SK-N-SH (cell line): ENCODE measurements at regions not wholly inside any gene's neighbourhood (a gene's known extent, or its start where the extent isn't known, plus 50 kb on each side); places are given as distances from the start of the nearest gene placed in this dataset.

Experiments
- CTCF ChIA-PET: fragments of 300-600, 350-600 bp; formaldehyde crosslinking; extraction: SDS; loops from one replicate; lab custom pipeline; 2021; lab: Yijun Ruan, JAX
- POLR2A ChIA-PET: fragments of 350-600 bp; sonication (Branson Sonifier 250); formaldehyde crosslinking; extraction: SDS; loops from one replicate; lab custom pipeline; 2020; ENCODE audit warnings: antibody characterized with exemption, inconsistent platforms; lab: Yijun Ruan, JAX
- DNase-seq: peaks from one replicate; pipeline ENCODE4 v3.0.0; 2012
- H2AFZ ChIP-seq: fragments of 200-600 bp; sonication (generic); 2 replicates; pipeline ENCODE4 v1.8.1; 2016; ENCODE audit warnings: antibody characterized with exemption, mild to moderate bottlenecking, low read depth
- H3F3A ChIP-seq: fragments of 200-600 bp; sonication (generic); replicated peaks from 2 replicates; pipeline ENCODE3; 2016; ENCODE audit warnings: antibody characterized with exemption, mild to moderate bottlenecking; ENCODE audit not compliant: insufficient read depth
- H3K27ac ChIP-seq, 2 experiments: fragments of 200-500 bp in 1 of 2; fragments of 200-600 bp in 1 of 2; sonication (Bioruptor generic) in 1 of 2; sonication (generic), shearing (Covaris generic) in 1 of 2; 2 replicates each; pipeline versions ENCODE4 v1.5.1 to v1.6.1; 2014 to 2016; ENCODE audit warnings: low read depth in 2 of 2, inconsistent platforms in 1 of 2, low read length in 1 of 2, mild to moderate bottlenecking in 1 of 2, mixed read lengths in 1 of 2
- H3K27me3 ChIP-seq: fragments of 200-600 bp; sonication (generic), shearing (Covaris generic); 2 replicates; pipeline ENCODE4 v1.6.1; 2016; ENCODE audit warnings: mixed run types; ENCODE audit not compliant: insufficient read depth
- H3K36me3 ChIP-seq, 2 experiments: fragments of 200-500 bp in 1 of 2; fragments of 200-600 bp in 1 of 2; sonication (Bioruptor generic) in 1 of 2; sonication (generic) in 1 of 2; replicated peaks in 1 of 2; 2 replicates each; pipeline versions ENCODE3 to v1.5.1; 2014 to 2016; ENCODE audit warnings: low read length in 1 of 2, mild to moderate bottlenecking in 1 of 2; ENCODE audit not compliant: insufficient read depth in 2 of 2, control insufficient read depth in 1 of 2
- H3K4me1 ChIP-seq, 2 experiments: fragments of 200-500 bp in 1 of 2; fragments of 200-600 bp in 1 of 2; sonication (Bioruptor generic) in 1 of 2; sonication (generic), shearing (Covaris generic) in 1 of 2; 2 replicates each; pipeline versions ENCODE4 v1.5.1 to v1.6.1; 2014 to 2016; ENCODE audit warnings: low read depth in 1 of 2, low read length in 1 of 2, mixed run types in 1 of 2; ENCODE audit not compliant: insufficient read depth in 2 of 2, control insufficient read depth in 1 of 2
- H3K4me2 ChIP-seq: fragments of 200-600 bp; sonication (generic), shearing (Covaris generic); 2 replicates; pipeline ENCODE4 v1.6.1; 2017; ENCODE audit warnings: mixed run types
- H3K4me3 ChIP-seq, 2 experiments: fragments of 200-500 bp in 1 of 2; fragments of 200-600 bp in 1 of 2; sonication (Bioruptor generic) in 1 of 2; sonication (generic), shearing (Covaris generic) in 1 of 2; 2 replicates each; pipeline versions ENCODE4 v1.5.1 to v1.8.1; 2014 to 2016; ENCODE audit warnings: low read depth in 2 of 2, inconsistent platforms in 1 of 2, low read length in 1 of 2, mild to moderate bottlenecking in 1 of 2, mixed read lengths in 1 of 2, moderate library complexity in 1 of 2
- H3K79me2 ChIP-seq: fragments of 200-600 bp; sonication (generic); 2 replicates; pipeline ENCODE4 v1.8.1; 2017; ENCODE audit warnings: mild to moderate bottlenecking; ENCODE audit not compliant: insufficient read depth
- H3K9ac ChIP-seq: fragments of 200-600 bp; sonication (generic); 2 replicates; pipeline ENCODE4 v1.6.1; 2017; ENCODE audit warnings: mixed run types
- H3K9me2 ChIP-seq: fragments of 200-600 bp; sonication (generic); 2 replicates; pipeline ENCODE4 v1.6.1; 2017; ENCODE audit warnings: mixed run types
- H3K9me3 ChIP-seq: fragments of 200-600 bp; sonication (generic); 2 replicates; pipeline ENCODE4 v1.6.1; 2017; ENCODE audit warnings: mixed run types, mild to moderate bottlenecking, moderate library complexity
- H4K20me1 ChIP-seq: fragments of 200-600 bp; sonication (generic); 2 replicates; pipeline ENCODE4 v1.6.1; 2017; ENCODE audit warnings: mild to moderate bottlenecking, mixed run types; ENCODE audit not compliant: insufficient read depth
- ELF1 ChIP-seq: IDR thresholded peaks from 2 replicates; pipeline ENCODE4 v1.4.0; 2012
- FOXJ3 ChIP-seq: sonication (generic); formaldehyde crosslinking; IDR thresholded peaks from 2 replicates; pipeline ENCODE4 v1.5.1; 2020; ENCODE audit warnings: mild to moderate bottlenecking, missing genetic modification reagents
- GABPA ChIP-seq: IDR thresholded peaks from 2 replicates; pipeline ENCODE4 v1.4.0; 2012; ENCODE audit warnings: low read depth, mild to moderate bottlenecking
- GATA2 ChIP-seq: sonication (generic); formaldehyde crosslinking; IDR thresholded peaks from 2 replicates; pipeline ENCODE4 v1.5.0; 2020; ENCODE audit warnings: mild to moderate bottlenecking, missing genetic modification reagents
- JUND ChIP-seq: IDR thresholded peaks from 2 replicates; pipeline ENCODE4 v1.4.0; 2012
- MEF2A ChIP-seq: IDR thresholded peaks from 2 replicates; pipeline ENCODE4 v1.4.0; 2012; ENCODE audit warnings: low read depth, borderline replicate concordance
- NFIC ChIP-seq: IDR thresholded peaks from 2 replicates; pipeline ENCODE4 v1.4.0; 2012; ENCODE audit warnings: borderline replicate concordance
- POLR2AphosphoS5 ChIP-seq: IDR thresholded peaks from 2 replicates; pipeline ENCODE4 v1.6.1; 2012; ENCODE audit warnings: low read depth, low read length
- REST ChIP-seq: IDR thresholded peaks from 2 replicates; pipeline ENCODE4 v1.6.1; 2012; ENCODE audit warnings: mild to moderate bottlenecking, low read depth, low read length, moderate library complexity
- RFX5 ChIP-seq: IDR thresholded peaks from 2 replicates; pipeline ENCODE4 v1.6.1; 2012; ENCODE audit warnings: mild to moderate bottlenecking, improper control_type of control experiment, low read length
- RXRA ChIP-seq: IDR thresholded peaks from 2 replicates; pipeline ENCODE4 v1.4.0; 2012; ENCODE audit warnings: low read depth, mild to moderate bottlenecking, borderline replicate concordance
- SIN3A ChIP-seq: IDR thresholded peaks from 2 replicates; pipeline ENCODE4 v1.6.1; 2012; ENCODE audit warnings: low read depth, mild to moderate bottlenecking, low read length, moderate library complexity, borderline replicate concordance
- TCF12 ChIP-seq: IDR thresholded peaks from 2 replicates; pipeline ENCODE4 v1.4.0; 2012
- ZBTB33 ChIP-seq: IDR thresholded peaks from 2 replicates; pipeline ENCODE4 v1.4.0; 2012; ENCODE audit warnings: low read depth, borderline replicate concordance
- WGBS: methylation state at CpG from one replicate; pipeline ENCODE4 v1.1.6; 2017; ENCODE audit warnings: low lambda C conversion rate; 5-methylcytosine and 5-hydroxymethylcytosine counted together

- Histone ChIP-seq H3K9me2 (0 out of 2 replicates have a peak, but pooled peaks cover 4% of the 10 kb centered on the region), H4K20me1 (no peaks in the 10 kb centered on the region), H3F3A (no peaks in the 10 kb centered on the region), H3K4me1 (no peaks in the 10 kb centered on the region; a peak in 1 of 4 replicates), H3K27me3 (no peaks in the 10 kb centered on the region), H3K36me3 (no peaks in the 10 kb centered on the region)
- ChIA-PET CTCF (no interaction called here), POLR2A (no interaction called here)
- 73% methylated on average over 4 of the region's 4 CpGs for whole genome bisulfite sequencing
- no peak for TF ChIP-seq POLR2AphosphoS5
- no peak for TF ChIP-seq GABPA
- no peak for TF ChIP-seq NFIC
- TF ChIP-seq RFX5: no peak
- TF ChIP-seq MEF2A: no peak
- no peak for TF ChIP-seq RXRA
- no peak for TF ChIP-seq GATA2 (CRISPR knock-in tag)
- TF ChIP-seq TCF12: no peak
- no peak for TF ChIP-seq FOXJ3 (CRISPR knock-in tag)
- TF ChIP-seq, all 33 proteins: peak for 0
- Histone ChIP-seq H3K79me2 (no peaks in the 10 kb centered on the region), H3K9me3 (no peaks in the 10 kb centered on the region), H3K4me2 (no peak overlapping the region), H3K27ac (no peak overlapping the region), H3K9ac (no peak overlapping the region), H2AFZ (no peak overlapping the region), H3K4me3 (no peak overlapping the region)
- no peak for DNase-seq
Measured at GRCh38 chr5:91946870-91947269, 563.8 kb upstream of the ARRDC3 start.

GRCh38 chr5:91941588-91941987, 558.5 kb upstream of the ARRDC3 start:
- ChIA-PET POLR2A (no interaction called here), CTCF (no interaction called here)
- Histone ChIP-seq H3K4me1 (no peaks in the 10 kb centered on the region), H3K27ac (no peak overlapping the region), H3K36me3 (no peaks in the 10 kb centered on the region), H3K4me2 (no peak overlapping the region), H3K9ac (no peak overlapping the region), H3K9me2 (no peaks in the 10 kb centered on the region), H3K79me2 (no peaks in the 10 kb centered on the region), H3F3A (peaks cover 4% of the 10 kb centered on the region), H3K4me3 (no peak overlapping the region), H3K27me3 (no peaks in the 10 kb centered on the region), H4K20me1 (no peaks in the 10 kb centered on the region), H3K9me3 (no peaks in the 10 kb centered on the region), H2AFZ (no peak overlapping the region)
- WGBS: 68% methylated on average over 1 of the region's 1 CpG
- DNase-seq: no peak
- no peak for TF ChIP-seq TCF12
- no peak for TF ChIP-seq ELF1
- no peak for TF ChIP-seq MEF2A
- no peak for TF ChIP-seq JUND
- no peak for TF ChIP-seq GATA2 (CRISPR knock-in tag)
- TF ChIP-seq REST: no peak
- no peak for TF ChIP-seq RXRA
- TF ChIP-seq NFIC: no peak
- TF ChIP-seq ZBTB33: no peak
- TF ChIP-seq SIN3A: no peak
